ENCODE measurements at regions not wholly inside any gene's neighbourhood (a gene's known extent, or its start where the extent isn't known, plus 50 kb on each side); places are given as distances from the start of the nearest gene placed in this dataset.

DNA sequence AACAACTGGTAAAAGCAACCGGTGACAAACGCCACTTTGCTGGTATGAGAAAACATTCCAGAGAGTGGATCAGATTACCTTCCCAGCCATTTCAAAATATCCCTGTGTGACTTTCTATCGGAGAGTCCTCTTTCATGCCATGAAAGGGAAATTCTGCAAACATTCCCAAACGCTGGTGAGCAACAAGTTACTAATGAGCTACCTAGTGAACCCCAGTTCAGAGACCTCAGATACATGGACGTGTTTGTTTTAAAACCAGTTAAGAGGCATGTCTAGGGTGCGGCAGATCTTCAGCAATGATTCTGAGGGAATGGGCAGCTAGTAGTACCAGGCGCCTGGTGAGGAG, 418.2 kb upstream of the NR2F2 start:
- DNase-seq: no peak

DNA sequence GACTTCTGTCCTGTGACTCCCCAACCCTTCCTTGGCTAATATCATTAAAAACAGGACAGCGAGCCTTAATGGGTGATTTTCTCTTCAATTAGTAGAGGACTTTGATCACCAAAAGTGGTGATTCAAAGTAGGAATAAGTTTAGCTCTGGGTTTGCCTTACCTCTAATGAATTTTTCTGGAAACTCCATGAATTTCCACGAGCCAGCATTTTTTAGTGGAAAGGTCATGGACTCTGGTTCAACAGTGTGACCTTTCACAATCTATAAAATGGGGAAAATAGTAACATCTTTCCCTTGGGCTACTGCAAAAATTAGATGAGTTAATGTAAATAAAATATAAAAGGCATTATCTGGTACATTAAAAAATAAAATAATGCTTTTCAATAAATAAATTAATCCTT, 417.8 kb upstream of the NR2F2 start:
- no peak for DNase-seq

DNA sequence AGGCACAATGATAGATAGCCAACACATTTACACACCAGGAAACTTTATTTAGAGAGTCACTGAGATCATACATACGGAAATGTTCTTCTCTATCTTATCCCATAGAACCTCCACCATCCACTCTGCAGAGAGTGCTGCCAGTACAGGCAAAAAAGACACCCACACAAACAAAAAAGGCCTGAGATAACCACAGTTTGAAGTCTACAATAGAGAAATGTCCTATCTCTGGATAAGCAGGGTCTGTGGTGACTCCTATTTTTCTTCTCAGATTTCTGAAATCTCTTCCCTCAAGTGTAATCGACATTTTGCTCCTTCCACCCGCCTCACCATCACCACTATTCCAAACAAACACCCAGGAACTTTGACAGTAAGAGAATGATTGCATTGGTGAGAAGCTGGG, 413.9 kb upstream of the NR2F2 start:
- DNase-seq: no peak

DNA sequence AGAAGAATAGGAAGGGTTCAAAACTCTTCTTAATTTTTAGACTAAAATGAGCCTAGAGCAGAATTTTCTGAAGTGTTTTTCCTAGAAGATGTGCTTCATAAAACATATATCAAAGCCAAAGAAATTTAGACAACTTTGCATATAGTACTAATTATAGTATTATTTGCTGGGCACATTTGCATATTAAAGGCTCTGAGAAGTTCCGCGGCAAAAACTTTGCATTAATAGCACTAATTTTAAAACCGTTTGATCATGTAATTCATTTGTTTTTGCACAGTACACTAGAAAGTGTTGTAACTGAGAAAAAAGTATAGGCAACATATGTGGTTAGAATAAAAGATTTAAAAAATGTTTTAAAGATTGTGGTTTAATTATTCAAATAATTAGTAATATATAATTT, 412.0 kb upstream of the NR2F2 start:
- DNase-seq: no peak

DNA sequence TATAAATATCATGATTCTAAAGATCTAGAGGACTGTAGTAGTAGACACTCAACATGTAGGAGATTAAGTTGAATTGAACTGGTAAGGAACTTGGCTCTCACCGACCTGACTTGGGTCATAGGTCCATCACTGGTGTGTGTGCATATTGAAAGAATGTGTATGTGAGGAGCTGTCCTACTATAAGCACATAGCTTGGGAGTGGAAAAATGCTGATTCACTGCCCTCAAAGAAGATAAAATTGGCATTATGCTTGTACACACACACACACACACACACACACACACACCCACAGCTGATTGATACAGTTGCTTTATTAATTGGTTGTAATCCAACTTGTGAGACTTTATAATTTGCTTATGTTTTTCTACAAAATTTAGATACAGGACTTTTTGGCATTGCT, 411.0 kb upstream of the NR2F2 start:
- DNase-seq: no peak

DNA sequence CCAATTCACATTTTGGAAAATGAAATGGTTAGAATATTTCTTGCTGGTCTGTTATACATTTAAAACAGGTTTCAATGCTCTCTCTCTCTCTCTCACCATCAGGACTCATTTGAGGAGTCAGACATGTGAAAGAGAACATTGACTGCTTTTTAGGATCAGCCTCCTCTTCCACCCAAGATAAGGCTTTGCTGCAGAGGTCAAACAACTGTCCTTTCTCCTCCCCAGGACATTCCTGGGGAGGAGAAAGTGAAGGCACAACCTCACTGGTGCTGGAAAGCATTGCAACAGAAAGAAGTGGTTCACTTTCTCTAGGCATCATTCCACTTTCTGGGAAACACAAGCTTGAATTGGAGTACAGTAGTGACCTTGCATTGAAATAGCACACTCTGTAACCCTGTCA, 409.1 kb upstream of the NR2F2 start:
- DNase-seq: no peak

DNA sequence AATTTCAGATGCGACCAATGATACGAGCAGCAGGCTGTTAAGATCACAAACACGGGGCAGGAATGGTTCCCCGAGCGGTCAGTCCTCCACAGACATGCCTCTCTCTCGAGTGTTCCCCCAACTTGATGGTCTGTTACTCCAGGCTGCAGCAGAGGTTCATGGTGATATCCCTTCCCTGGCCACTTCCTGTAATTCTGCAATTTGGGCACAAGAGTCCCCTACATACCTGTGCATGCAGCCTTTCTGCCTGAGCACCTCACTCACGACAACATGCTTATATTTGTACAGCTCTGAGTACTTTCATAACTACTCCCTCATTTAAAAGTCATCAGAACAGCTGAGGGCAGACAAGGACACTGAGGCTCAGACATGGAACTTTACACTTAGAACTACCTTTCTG, 408.1 kb upstream of the NR2F2 start:
- no peak for DNase-seq

DNA sequence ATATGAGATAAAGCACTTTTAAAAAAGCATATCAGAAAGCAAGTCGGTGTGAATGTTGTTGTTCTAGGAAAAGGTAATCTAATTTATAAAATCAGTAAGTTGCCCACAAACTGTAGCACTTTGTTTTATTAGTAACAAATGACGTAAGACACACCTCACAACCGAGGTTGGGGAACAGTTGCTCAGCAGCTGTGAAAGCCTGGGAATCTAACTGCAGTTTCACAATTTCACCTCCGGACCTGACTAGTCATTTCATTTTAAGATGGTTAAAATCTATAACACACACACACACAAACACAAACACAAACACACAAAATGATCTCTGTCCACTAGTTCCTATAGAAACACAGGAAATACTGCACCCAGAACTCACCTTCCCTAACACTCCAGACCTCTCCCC, 406.7 kb upstream of the NR2F2 start:
- DNase-seq: no peak

DNA sequence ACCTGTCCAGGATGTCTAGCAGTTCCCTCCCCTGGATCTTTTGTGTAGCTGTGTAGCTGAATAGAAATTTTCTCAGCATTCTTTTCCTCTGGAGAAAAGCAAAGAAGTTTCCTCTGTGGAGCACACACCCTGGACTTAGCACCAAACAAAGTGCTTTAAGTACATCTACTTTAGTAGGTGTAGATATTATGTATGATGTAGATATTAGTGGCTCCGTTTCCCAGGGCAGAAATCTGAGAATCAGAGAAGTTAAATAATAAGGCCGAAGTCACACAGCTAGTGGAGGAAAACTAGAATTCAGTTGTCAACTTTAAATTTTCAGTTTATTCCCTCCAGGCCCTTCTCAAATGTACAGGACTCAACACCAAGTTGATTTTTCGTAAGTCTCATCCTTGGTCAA, 401.7 kb upstream of the NR2F2 start:
- DNase-seq: no peak

DNA sequence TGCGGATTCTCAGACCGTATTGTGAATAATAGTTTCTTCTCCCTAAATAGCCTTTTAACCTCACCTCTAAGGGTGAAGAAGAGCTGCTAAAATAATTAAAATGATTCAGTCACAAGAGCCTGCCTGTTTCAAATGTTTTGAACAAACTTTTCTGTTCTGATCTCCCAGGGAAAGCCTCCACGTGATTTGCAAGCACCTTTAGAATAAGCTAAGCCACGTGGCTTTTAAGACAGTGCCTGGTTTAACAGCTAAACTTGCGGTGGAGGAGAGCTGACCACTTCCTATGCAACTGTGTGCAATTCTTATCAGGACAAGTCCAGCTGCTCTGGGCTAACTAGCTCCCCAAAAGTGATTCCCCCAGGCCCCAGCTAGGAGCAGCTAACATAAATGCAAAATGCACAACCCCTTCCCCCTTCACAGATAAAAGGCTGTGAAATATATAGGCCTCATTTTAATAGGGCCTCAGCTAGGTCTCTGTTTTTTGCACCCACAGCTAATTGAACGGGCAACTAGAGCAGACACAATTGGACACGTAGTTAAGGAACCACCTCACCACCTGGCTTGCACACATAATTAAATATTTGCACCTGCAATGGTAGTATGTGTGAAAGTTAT, 401.2 kb upstream of the NR2F2 start:
- no peak for DNase-seq

DNA sequence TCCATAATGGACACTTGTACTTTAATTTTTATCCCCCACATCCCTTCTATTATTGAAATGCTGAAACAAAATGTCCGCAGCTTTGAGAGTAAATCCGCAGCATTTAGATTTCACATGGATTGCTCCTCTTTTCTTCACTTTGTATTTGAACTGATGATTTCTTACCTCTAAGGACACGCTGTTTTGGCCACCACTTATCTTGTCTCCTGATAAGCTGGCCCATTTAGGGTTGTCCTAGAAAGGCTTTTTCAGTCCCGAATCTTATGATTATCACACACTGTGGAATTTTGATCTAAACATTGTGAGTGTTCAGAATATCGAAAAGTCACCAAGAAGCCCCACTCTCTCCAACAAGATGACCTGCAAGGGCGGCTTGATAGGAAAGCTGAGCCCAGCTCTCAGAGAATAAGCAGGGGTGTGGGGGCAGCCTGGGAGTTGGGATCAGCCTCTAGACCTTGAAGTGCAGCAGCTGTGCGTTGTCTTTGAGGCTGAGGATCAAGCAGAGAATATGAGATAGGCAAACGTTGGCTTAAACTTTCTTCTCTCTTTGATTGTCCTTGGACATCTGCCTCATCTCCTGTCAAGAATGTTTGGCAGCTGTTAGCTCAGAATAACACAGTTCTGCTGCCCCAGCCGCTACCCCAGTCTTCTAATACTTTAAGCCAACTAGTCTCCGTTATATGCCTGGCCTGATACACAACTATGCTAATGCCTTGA, 399.7 kb upstream of the NR2F2 start:
- no peak for DNase-seq

DNA sequence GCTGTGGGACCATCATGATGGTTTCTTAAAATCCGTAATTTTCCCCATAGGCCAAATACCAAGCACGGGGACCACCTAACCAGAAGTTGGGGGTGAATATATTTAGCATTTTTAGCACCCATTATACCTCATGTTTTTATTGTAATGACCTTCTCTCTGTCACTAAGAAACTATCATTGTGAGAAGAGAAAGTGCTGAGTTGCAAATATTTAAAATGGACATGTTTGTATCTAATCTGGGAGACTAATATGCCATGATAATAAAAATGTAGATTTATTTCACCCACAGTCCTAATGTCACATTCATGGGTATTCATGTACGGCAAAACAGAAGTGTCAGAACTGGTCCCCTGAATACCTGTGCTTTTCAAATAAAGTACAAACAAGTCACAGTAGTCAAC, 398.9 kb upstream of the NR2F2 start:
- no peak for DNase-seq

DNA sequence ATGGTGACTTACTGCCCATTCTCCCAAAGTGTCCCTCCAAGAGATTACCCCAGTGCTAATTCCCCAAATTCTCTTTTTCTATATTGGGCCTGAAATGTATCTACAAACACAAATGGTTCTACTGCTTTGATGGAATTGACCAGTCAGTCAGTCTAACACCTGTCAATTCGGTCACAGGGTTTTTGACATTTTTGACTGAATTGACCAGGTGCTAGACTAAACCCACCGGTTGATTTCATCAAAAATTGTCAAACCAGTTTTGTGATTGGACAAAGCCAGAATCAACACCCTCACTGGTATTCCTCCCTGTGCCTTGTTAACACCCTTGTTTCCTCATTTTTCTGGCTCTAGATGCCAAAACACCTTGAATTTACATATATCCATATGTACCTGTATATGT, 398.4 kb upstream of the NR2F2 start:
- no peak for DNase-seq

DNA sequence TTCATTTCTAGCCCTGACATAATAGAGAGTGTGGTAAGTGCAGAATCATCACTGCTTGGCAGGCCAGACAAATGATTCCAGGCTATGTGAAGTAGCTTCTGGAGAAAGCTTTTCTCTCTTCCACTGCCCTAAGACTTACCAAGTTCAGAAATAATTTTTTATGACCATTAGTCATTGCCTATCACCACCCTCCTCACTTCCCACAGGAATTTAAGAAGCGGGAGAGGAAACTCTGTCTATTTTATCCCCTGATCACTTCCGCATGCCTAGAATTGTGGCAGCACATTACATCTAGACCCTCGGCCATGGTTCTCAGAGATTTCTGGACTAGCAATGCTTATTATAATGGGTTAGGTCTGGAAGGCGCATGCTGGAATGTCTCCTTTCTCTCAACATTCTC, 397.8 kb upstream of the NR2F2 start:
- DNase-seq: no peak

DNA sequence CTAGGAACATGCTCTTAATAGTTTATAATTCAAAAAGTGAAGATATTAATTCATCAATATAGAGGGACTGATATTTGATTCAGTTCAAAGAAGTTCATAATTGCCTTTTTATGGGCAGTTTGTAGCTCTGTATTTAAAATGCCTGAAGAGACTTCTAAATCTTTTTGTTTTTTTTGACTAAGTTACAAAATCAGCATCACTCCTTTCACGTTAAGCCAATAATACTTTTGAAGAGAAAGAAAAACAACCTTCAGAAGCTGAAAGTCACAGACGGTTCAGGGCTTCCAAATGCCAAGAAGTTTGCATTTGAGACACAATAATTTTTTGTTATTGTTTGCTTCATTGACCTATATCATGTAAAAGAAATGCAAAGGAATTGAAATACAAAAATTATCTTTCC, 394.6 kb upstream of the NR2F2 start:
- DNase-seq: no peak

DNA sequence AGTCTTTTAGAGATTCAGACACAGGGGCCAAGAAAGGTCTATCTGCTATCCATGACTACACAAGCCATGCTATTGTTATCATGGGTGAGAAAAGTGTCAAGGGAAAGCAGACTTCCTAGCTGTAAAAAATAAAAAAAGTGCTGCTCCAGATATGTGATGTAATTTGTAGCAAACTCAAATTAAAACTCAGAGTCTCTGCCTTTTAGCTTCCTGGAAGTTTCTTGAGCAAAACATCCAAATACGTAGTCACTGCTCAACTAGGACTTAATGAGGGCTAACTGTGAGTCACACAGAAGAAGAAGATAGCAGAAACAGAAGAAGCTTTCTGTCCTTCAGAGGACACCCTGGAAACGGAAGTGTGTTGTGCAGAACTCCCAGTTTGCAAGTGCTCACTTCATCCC, 393.4 kb upstream of the NR2F2 start:
- DNase-seq: no peak

DNA sequence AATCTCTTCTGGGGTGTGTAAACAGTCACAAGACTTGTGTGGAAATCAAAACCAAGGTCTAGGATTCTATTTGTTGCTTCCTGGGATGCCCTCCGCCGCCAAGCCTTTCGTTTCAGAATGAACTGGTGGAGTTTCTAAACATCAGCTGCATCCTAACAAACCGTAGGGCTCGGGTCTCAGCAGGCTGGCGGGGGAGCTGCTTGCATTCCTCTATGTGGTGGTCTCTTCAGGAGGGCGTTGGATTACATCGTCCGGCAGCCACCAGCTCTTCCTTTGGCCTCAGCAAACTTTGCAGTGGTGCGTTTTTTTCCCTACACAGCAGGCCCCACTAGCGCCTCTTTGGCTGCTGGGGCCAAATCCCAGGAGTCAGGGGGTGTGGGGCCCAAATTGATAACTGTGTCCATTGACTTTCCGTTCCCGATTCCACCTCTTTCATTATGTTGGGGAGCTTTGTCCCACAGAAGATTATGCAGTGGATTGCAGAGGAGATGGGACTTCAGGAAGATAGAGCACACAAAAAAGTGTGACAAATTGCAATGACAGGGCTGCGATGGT, 390.0 kb upstream of the NR2F2 start:
- DNase-seq: no peak

DNA sequence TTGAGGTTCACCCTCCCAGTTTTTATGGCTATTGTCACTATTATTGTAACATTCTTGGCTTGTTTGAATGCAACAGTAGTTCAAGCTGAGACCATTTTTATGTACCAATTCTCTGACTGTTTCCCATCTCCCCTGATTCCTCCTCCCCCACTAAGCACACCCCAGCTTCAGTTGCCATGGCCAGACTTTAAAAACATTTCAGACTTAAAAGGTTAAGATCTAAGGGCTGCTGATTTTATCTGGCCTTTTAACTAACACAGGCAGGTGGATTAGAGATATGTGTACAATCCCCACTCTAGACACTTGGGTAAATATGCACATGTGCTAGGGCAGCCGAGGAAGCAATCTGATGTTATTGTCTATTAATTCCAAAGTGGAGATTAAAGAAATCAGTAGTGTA, 386.3 kb upstream of the NR2F2 start:
- DNase-seq: no peak

DNA sequence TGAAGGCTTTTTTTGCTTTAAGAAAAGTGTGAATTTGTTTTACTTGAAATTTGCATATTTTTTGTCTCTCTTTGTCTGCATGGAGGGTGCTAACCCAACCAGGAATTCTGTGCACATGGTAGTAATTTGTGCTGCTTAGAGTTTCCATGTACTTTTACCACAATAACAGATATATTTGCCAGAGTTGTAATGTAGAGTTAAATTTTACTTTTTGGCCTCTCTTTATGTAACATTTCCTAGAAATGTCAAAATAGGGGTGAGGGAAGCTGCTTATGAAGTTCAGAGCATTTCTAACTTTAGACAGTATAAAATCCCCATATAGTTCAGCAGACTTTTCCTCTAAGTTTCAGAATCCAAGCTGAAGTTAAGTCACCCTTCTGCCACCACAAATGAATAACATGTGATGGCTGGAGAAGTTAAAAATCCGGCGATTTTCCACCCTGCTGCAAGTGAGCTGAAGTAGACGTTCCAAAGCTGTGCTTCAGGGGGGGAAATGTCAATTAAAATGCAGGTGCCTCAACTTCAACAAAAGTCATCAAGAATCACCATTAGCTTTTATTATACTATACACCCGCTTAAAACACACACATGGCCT, 385.7 kb upstream of the NR2F2 start:
- no peak for DNase-seq

DNA sequence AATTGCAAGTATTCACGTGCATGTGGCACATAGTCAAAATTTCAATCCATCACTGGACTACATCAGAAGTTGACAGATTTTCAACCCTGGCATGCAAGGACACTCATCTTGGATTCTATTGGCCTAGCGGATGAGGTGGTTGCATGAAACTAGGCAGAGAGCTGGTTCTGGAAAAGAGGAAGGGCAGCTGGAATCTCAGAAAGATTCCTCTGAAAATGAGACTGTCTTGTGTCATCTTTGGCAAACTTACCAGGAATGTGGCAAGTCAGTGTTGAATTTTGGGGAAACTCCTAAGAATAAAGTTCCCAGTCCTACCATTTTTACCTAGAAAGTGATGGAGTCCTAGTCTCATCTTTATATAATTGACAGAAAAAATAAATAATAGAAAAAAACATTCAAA, 384.3 kb upstream of the NR2F2 start:
- DNase-seq: no peak

DNA sequence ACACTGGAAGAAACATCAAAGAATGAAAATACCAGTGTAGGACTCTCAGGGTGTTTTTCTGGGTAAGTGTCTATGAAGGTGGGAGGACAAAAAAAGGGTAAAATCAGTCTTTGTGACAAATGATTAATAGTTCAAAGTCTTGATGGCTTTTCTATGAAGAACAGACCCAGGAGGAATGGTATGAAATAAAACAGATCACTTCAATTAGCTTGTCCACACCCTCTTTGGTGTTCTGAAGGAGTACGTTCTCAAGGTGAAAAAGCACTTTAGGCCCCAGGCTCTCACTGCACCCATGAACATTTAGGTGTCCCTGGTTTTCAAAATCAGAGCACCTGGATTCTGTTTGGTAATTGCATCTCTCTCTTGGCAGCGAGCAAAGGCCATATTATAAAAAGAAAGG, 383.6 kb upstream of the NR2F2 start:
- DNase-seq: no peak

DNA sequence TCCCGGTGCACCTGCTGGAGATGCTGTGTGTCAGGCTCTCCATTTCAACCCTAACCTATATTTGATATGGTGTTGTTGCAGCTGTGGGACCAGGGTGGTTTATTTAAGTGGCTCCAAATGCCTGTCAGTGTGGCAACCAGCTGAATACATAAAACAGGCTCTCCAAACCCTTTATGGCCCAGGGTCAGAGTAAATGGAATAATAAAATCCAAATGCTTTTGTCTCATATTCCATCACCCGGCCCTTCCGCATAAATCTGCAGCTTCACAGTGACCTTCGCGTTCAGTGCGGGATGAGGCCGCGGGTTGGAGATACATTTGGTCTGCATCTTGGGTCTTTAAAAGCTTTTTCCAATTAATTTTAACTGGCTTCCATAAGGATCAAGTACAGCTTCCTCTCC, 382.1 kb upstream of the NR2F2 start:
- no peak for DNase-seq

DNA sequence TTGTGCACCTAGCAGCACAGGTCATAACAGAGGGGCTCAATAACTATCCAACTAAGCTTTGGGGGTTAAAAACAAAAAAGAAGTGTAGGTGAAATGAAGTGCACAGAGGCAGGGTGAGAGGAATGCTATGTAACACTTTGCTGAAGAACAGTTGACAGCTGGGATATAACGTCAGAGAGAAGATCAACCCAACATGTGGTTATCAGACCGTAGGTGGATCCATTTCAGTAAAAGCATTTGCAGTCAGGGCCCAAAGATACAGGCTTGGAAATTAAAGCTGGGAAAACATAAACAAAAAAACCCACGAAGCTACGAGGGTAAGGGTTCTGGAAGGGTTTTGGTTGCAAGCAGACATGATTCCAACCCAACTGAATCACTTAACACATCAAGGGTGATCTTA, 377.5 kb upstream of the NR2F2 start:
- no peak for DNase-seq

DNA sequence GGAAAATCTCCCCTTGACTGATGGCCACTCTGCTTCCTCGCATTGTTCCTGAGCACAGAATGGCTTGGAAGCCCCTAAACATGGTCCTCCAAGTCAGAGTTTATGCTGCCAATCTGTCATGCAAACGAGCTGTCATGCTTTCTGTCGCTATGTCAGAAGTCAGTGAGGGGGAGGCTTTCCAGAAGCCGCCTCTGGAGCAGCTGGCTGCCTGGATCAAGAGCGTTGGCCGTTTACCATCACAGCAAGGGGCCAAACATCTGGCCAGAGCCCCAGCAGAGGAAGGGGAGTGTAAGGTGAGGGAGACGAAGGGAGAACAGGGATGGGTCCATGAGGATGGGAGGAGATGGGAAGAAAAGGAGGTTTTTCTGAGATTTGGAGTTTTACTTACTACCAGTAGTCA, 372.6 kb upstream of the NR2F2 start:
- no peak for DNase-seq

DNA sequence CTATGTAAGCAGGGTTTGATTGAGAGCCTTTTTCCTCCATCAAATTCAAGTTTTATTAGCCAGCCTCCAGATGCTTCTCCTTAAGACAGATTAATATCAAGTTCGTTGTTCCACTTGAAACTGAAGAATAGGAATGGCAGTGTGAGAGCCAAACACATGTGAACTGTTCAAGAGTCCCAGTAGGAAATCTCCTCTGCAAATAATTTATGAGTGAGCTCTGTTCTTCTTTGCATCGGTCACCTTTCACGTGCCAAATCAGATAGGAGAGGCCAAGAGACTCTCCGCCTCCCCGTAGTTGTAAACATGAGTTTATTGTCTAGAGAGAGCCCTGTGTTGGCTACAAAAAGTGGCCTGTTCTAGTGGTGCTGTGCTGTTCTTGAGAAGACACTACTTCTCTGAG, 372.1 kb upstream of the NR2F2 start:
- no peak for DNase-seq
